Sigmoid colon (tissue), 6 donors: ENCODE measurements at regions not wholly inside any gene's neighbourhood (a gene's known extent, or its start where the extent isn't known, plus 50 kb on each side); places are given as distances from the start of the nearest gene placed in this dataset.

ENCODE experiments used
- DNase-seq: peaks from one replicate; pipeline ENCODE4 v3.0.0-alpha.2; 2019
- H3K27ac ChIP-seq, 4 donors: fragments of 200-600 bp; sonication (generic); one replicate each; pipeline ENCODE4 v1.5.1; 2016 to 2019; ENCODE audit warnings: mild to moderate bottlenecking in 1 of 4
- H3K27me3 ChIP-seq, 3 donors: fragments of 200-600 bp; sonication (generic); one replicate each; pipeline ENCODE4 v1.5.1; 2019; ENCODE audit warnings: mild to moderate bottlenecking in 1 of 3
- H3K36me3 ChIP-seq, 4 donors: fragments of 200-600 bp; sonication (generic); one replicate each; pipeline ENCODE4 v1.5.1; 2016 to 2019
- H3K4me1 ChIP-seq, 4 donors: fragments of 200-600 bp; sonication (generic); one replicate each; pipeline ENCODE4 v1.5.1; 2017 to 2019
- H3K4me3 ChIP-seq, 4 donors: fragments of 200-600 bp; sonication (generic); one replicate each; pipeline ENCODE4 v1.5.1; 2017 to 2019; ENCODE audit warnings: mild to moderate bottlenecking in 2 of 4, moderate library complexity in 1 of 4
- H3K9me3 ChIP-seq, 4 donors: fragments of 200-600 bp in 3 of 4; sonication (generic) in 3 of 4; one replicate each; pipeline versions ENCODE4 v1.5.1 to v1.6.1; 2013 to 2019
- CTCF ChIP-seq, 4 experiments: fragments of 450-650 bp in 3 of 4; fragments of 200-600 bp in 1 of 4; IDR thresholded peaks; one replicate each; pipeline ENCODE4 v1.5.1; 2016 to 2019; ENCODE audit warnings: antibody characterized with exemption in 4 of 4, mild to moderate bottlenecking in 3 of 4, moderate library complexity in 2 of 4
- EP300 ChIP-seq, 4 donors: sonication (generic); formaldehyde crosslinking; IDR thresholded peaks; one replicate each; pipeline ENCODE4 v1.6.1; 2017; ENCODE audit warnings: antibody characterized with exemption in 4 of 4
- POLR2A ChIP-seq, 2 donors: fragments of 450-650 bp; IDR thresholded peaks; one replicate each; pipeline ENCODE4 v1.6.1; 2016; ENCODE audit warnings: antibody characterized with exemption in 2 of 2, mild to moderate bottlenecking in 2 of 2, moderate library complexity in 2 of 2
- POLR2AphosphoS5 ChIP-seq, 4 donors: sonication (generic); formaldehyde crosslinking; IDR thresholded peaks; one replicate each; pipeline ENCODE4 v1.6.1; 2017; ENCODE audit warnings: antibody characterized with exemption in 4 of 4
- WGBS, 2 donors: extraction: QIAGEN DNeasy Blood & Tissue Kit; methylation state at CpG; one replicate each; pipeline ENCODE4 v1.1.7; 2013; 5-methylcytosine and 5-hydroxymethylcytosine counted together
- intact Hi-C: fragments of 100-400 bp; cut with DNase I; formaldehyde crosslinking; loops from one replicate; pipeline ENCODE4 v1.15.1; 2023
- donor health status: healthy with polysubstance abuse.
- donor health status: healthy.

GRCh38 chr12:77578466-77579220, 252.1 kb upstream of the NAV3 start:
- Histone ChIP-seq H3K36me3 (no peaks in the 10 kb centered on the region), H3K9me3 (no peaks in the 10 kb centered on the region), H3K27me3 (no peaks in the 10 kb centered on the region), H3K4me1 (peaks cover 0 to 25% (median 8%) of the 10 kb centered on the region in 4 donors), H3K27ac (no peak overlapping the region), H3K4me3 (no peak overlapping the region)
- no peak for DNase-seq
- intact Hi-C loops: no loop called here
- TF ChIP-seq POLR2AphosphoS5 (IDR thresholded peaks at IDR 0.05): no peak
- TF ChIP-seq CTCF (IDR thresholded peaks at IDR 0.05): no peak
- WGBS, 2 donors: 61 to 66% methylated on average over 4 of the region's 4 CpGs

- no peaks in the 10 kb centered on the region for H3K27me3 ChIP-seq
- H3K27ac ChIP-seq: no peak overlapping the region
- 80 to 89% methylated on average over 1 of the region's 1 CpG for WGBS, 2 donors
- peaks cover 0 to 25% (median 8%) of the 10 kb centered on the region in 4 donors for H3K4me1 ChIP-seq
- no peak for TF ChIP-seq CTCF (IDR thresholded peaks at IDR 0.05)
- TF ChIP-seq EP300 (IDR thresholded peaks at IDR 0.05): no peak
- no peak for TF ChIP-seq POLR2AphosphoS5 (IDR thresholded peaks at IDR 0.05)
- TF ChIP-seq POLR2A (IDR thresholded peaks at IDR 0.05): no peak
- no peak overlapping the region for H3K4me3 ChIP-seq
- no peak for DNase-seq
- H3K36me3 ChIP-seq: no peaks in the 10 kb centered on the region
- no peaks in the 10 kb centered on the region for H3K9me3 ChIP-seq
- intact Hi-C loops: no loop called here
These were observed 252.9 kb upstream of the NAV3 start for GRCh38 chr12:77577791-77578190.

- TF ChIP-seq CTCF (IDR thresholded peaks at IDR 0.05) (no peak), POLR2AphosphoS5 (IDR thresholded peaks at IDR 0.05) (no peak), POLR2A (IDR thresholded peaks at IDR 0.05) (no peak), EP300 (IDR thresholded peaks at IDR 0.05) (no peak)
- WGBS, 2 donors: 24 to 65% methylated on average over 2 of the region's 2 CpGs
- Histone ChIP-seq H3K4me3 (no peak overlapping the region), H3K9me3 (no peaks in the 10 kb centered on the region), H3K27me3 (no peaks in the 10 kb centered on the region), H3K4me1 (peaks cover 0 to 25% (median 8%) of the 10 kb centered on the region in 4 donors), H3K27ac (no peak overlapping the region), H3K36me3 (no peaks in the 10 kb centered on the region)
- DNase-seq: no peak
- intact Hi-C loops: no loop called here
These were observed 255.2 kb upstream of the NAV3 start for GRCh38 chr12:77575376-77575919.

GRCh38 chr12:77572371-77572770, 258.3 kb upstream of the NAV3 start:
- no peak for TF ChIP-seq POLR2A (IDR thresholded peaks at IDR 0.05)
- TF ChIP-seq EP300 (IDR thresholded peaks at IDR 0.05): no peak
- no peak for TF ChIP-seq CTCF (IDR thresholded peaks at IDR 0.05)
- TF ChIP-seq POLR2AphosphoS5 (IDR thresholded peaks at IDR 0.05): no peak
- no peaks in the 10 kb centered on the region for H3K27me3 ChIP-seq
- no peaks in the 10 kb centered on the region for H3K36me3 ChIP-seq
- no peak for DNase-seq
- intact Hi-C loops: no loop called here
- no peaks in the 10 kb centered on the region for H3K9me3 ChIP-seq
- 68 to 80% methylated on average over 3 of the region's 3 CpGs for WGBS, 2 donors
- H3K4me1 ChIP-seq: peaks cover 0 to 14% (median 5%) of the 10 kb centered on the region in 4 donors
- no peak overlapping the region for H3K27ac ChIP-seq
- no peak overlapping the region for H3K4me3 ChIP-seq
